ENCODE measurements at regions not wholly inside any gene's neighbourhood (a gene's known extent, or its start where the extent isn't known, plus 50 kb on each side); places are given as distances from the start of the nearest gene placed in this dataset.
"Not testable (repeated sequence)": the region's sequence is repeated elsewhere in the genome, so short reads cannot be mapped to it uniquely, and the experiment has no call there.

DNA sequence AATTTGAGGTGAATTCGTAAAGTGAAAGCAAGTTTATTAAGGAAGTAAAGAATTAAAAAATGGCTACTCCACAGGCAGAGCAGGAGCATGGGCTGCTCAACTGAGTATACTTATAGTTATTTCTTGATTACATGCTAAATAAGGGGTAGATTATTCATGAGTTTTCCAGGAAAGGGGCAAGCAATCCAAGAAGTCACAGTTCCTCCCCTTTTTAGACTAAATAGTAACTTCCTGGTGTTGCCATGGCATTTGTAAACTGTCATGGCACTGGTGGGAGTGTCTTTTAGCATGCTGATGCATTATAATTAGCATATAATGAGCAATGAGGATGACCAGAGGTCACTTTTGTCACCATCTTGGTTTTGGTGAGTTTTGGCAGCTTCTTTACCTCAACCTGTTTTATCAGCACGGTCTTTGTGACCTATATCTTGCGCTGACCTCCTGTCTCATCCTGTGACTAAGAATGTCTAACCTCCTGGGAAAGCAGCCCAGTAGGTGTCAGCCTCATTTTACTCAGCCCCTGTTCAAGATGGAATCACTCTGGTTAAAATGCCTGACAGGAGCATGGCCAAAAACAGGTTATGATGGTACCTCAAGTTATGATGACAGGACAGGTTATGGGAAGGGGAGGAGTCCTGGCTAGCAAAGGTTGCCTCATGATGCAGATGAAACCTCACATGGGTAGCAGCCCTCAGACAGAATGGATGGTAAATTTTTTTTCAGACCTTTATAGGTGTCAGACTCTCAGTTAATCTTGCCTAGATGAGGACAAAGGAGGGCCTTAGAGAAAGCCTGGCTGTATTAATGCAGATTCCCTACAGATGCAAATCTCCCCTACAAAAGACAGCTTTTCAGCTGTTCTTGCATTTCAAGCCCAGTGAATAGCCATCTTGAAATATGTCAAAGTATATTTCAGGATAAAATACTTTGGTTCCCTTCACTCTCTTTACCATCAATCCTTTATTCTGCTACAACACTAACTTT is 49.7 kb downstream of the SIPA1L2 start:
- DNase-seq, result no peak

DNA sequence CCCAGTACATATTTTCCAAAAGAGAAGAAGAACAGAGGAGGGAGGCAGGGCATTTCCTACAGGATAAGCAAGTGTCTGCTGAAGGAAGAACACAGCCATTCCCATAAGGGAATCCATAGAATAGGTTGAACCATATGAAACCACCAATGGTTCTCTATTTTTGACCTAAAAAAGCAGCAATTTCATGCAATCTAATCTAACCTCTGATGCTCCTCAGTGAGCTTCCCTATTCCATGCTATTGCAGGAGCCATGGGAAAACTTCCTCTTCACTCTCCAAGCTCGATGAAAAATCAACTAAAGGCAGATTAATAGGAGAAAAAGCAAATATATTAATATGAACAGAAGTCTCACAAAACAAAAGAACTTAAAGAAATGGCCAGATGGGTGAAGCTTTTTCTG is 50.5 kb downstream of the SIPA1L2 start:
- DNase-seq, result no peak

DNA sequence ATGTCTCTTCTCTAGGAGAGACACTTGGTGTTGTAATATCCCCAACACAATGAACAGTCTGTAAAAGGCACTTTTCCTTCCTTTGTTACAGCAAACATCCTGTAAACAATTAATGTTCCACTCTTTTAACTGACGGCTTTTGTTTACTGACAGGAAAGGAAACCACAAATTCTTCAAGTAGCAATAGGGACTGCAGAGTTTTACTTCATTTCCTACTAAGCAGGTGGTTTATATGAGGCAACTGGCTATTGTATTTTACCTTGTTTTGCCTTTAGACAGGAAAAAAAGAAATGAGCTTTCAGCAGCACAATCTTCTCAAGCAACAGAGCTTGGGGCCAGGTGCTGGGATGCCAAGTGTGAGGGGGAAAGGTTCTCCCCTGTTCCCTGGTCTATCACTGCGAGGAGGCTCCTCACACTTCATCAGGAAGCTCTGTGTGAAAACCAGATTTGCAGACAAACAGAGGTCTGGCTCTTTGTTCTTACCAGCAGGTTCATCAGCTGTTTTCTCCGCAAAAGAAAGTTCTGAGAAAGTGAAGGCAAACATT is 51.2 kb downstream of the SIPA1L2 start:
- no peak for DNase-seq

DNA sequence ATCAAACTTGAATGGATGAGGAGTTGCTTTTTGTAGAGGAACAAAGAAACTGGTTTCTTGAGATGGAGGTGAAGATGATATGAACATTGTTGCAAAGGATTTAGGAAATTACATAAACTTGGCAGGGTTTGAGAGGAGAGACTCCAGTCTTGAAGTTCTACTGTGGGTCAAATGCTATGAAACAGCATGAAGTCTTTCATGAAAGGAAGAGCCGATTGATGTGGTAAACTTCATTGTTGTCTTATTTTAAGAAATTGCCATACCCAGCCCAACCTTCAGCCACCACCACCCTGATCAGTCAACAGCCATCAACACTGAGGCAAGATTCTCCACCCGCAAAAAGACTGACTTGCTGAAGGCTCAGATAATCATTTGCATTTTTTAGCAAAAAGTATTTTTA is 52.2 kb downstream of the SIPA1L2 start:
- DNase-seq, result no peak

DNA sequence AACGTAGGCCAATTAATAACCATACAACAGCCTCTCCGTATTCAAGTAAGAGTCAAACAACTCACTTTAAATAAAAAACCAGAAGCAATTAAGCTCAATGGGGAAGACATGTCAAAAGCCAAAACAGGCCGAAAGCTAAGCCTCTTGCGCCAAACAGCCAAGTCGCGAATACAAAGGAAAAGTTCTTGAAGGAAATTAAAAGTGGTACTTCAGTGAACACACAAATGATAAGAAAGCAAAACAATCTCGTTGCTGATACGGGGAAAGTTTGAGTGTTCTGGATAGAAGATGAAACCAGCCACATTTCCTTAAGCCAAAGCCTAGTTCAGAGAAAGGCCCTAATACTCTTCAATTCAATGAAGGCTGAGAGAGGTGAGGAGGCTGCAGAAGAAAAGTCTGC is 53.4 kb downstream of the SIPA1L2 start:
- DNase-seq, result no peak

DNA sequence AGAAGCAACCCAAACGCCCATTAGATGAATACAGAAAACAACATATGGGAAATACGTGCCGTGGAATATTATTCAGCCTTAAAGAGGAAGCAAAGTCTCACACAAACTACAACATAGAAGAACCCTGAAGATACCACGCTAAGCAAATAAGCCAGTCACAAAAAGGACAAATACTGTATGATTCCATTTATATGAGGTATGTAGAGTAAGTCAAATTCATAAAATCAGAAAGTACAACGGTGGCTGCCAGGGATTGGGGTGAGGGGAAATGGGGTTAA is 54.2 kb downstream of the SIPA1L2 start:
- DNase-seq, result no peak

DNA sequence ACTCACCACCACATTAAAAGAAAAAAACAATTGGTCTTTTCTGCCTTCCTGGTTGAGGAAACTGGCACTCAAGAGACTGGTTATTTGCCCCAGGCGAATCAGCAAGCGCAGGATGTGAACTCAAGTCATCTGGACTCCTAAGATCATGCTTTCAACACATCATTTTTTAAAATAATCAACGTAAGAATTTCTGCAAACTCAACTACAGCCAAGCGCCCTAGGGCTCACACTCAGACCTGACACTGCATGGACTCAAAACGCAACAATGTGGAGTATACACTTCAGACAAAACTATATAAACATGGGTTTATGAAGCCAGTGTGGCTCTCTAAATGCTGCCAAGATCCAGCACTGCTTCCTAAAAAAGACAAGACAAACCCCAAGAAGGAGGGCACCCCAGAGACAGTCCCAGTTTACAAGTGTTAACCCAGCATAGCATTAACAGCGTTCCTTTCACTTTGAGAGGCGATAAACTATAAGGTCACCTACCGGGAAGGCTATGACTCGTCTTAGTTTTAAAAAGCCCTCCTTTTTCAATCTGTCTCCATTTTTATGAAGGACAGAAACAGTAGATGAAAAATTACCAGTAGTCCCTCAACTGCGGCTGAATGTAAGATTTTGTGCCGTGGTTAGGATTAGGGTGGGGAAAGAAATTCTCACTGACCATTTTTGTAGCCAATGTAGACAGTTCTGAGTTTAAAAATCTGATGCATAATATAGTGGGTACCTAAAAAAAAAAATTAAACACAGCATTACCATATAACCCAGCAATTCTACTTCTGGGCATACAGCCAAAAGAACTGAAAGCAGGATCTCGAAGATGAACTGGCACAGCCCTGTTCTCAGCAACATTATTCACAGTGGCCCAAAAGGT is 54.8 kb downstream of the SIPA1L2 start:
- DNase-seq, result peak; percentile 15

DNA sequence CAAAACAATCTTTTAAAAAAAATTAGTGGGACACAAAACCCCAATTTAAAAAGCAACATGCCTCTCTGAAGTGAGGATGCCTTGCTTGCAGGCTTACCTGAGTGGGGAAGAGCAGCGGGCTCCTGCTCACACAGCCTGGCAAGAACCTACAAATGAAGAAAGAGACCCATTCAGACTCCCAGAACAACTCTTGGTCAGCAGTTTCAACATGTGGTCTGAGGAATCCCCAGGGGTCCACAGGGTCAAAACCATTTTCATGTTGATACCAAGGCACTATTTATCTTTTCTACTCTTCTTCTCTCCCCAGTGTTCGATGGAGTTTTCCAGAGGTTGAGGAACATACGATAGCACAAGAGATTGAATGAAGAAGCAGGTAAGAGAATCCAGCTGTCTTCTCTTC is 55.9 kb downstream of the SIPA1L2 start:
- no peak for DNase-seq

DNA sequence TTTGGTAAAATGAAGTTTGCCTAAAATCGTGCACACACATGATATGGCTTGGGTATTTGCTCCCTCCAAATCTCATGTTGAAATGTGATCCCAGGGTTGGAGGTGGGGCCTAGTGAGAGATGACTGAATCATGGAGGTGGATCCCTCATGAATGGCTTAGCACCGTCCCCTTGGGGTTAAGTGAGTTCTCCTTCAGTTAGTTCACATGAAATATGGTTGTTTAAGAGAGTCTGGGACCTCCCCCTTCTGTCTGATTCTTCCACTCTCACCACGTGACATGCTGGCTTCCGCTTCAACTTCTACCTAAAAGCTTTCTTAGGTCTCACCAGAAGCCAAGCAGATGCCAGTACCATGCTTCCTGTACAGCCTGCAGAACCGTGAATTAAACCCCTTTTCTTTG is 58.4 kb downstream of the SIPA1L2 start:
- DNase-seq, result no peak

DNA sequence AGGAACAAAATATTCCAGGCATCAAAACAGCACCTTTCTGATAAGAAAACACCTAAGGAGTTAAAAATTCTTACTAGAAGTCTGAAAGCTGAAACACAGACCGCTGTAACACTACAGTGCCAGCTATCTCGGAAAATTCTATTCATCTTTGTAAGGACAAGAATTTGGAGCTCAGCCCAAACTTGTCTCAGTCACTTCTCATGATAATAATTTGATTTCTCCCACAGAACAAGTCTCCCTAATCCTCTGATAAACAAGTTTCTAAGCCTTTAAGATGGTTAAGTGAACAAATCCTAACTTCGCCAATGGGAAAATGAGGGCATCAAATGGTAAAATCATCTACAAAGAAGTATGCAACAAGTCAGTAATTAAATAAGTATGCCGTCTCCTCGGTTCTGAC is 59.9 kb downstream of the SIPA1L2 start:
- DNase-seq, result no peak

DNA sequence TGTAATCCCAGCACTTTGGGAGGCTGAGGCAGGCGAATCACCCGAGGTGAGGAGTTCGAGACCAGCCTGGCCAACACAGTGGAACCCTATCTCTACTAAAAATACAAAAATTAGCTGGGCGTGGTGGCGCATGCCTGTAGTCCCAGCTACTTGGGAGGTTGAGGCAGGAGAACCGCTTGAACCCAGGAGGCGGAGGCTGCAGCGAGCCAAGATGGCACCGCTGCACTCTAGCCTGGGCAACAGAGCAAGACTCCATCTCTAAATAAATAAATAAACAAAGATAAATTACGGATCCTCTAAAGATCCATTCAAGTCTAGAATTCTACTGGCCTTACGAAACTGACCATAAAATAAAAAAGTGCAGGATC is 60.4 kb downstream of the SIPA1L2 start:
- DNase-seq, result not testable (repeated sequence)

DNA sequence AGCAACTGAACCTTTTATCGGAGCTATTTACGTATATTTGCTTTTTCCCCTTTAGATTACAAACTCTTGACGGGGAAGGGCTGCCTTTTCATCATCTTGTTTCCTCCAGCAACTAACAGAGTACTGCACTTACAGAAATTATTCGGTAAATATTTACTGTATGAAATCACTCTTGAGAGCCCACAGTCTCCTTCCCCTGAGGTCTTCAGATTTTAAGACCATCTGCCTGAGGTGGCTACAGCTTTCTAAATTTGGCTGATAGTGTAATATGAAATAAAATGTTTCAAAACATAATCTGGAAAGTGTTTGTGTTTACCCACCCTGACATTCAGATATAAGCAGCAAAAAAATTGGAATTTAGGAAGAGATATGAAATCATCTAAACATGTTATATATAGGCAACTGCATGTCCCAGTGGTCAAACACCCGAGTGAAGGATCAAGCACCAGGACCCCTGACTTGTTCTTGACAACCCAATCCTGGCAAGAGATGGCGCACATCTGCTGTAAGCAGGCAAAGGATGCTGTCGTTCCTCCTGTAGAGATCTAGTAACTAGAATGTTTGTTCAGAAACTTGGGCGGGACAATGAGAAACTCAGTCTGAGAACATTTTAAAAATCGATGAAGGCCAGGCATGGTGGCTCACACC is 60.9 kb downstream of the SIPA1L2 start:
- no peak for DNase-seq

DNA sequence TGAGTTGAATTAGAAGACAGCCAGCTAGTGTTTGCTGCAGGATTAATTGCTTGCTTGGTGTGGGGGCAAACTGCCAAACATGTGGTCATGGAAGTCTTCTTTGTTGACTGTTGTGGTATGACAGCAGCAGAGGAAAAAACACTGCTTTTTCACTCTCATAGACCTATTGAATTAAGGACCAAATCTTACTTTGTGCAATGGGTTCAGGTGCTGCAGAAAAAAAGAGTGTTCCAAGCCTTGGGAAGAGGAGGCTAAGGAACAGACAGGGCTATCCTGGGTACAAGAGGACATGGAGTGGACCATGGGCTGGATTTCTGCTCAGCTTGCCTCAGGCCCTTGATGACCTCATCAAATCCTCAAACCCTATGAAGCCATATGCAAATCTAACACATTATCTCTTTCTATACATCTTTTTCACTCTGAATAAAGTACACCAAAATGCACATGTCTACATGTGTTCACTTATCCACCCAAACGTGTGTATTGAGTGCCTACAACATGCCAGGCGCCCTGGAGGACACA is 61.5 kb downstream of the SIPA1L2 start:
- DNase-seq, result no peak

DNA sequence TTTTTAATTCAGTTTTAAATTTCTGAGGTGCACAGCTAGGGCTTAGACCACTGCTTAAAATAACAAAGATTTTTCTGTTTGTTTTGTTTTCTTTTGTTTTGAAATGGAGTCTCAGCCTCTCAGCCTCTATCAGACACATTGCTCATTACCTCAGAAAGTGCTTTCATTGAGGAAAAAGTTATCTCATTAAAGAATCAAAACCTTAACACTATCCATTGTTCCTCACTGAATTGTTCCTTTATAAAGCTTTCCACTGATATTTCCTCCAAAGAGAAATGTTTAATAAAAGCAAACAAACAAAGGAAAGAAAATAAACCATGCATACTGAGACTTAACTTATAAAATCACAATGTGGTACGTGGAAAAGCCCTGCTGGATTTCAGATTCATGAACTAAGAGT is 63.8 kb downstream of the SIPA1L2 start:
- no peak for DNase-seq

DNA sequence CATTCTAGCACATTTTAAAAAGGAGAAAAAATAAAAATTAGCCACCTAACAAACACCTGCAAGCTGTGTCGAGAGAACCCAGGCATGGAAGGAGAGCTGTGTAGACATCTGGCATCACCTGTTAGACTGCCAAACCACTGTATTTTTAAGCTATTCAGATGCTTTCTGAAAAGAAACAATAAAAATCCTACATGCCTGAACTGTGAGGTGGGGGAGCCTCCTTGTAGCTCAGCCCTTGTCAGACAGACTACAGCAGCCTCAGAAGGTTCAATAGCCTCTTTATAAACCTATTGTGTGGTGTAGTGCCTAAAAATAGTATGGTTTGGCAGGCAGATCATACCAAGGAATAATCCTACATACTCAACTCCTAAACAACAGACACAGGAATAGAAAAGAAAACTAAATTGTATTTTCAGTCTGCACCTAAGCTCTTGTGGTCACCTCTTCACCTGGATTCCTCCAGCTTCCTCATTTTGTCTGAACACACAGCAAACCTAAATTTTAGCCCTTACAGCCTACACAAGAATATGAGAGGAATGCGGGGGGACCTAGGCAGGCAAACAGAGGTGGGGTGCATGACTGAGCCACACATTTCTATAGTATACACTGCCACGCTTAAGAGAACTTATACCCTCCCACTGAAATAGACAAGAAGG is 67.0 kb downstream of the SIPA1L2 start:
- no peak for DNase-seq

DNA sequence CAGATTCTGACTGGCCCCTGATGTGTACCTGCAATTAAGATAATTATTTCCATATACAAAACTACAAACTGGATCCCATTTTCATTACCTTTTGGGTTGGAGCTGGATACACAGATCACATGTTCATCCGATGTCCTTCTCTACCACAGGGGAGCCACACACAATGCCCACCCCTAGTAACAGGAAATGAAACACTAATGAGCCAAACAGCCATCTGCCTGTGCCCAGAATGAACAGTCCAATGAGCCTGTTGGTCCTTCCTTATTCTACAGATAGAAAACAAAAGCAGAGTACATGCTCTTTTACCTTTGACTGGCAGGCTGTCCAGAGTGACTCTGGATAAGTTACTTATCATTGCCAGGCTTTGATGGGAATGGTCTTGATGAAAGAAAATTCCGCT is 68.6 kb downstream of the SIPA1L2 start:
- no peak for DNase-seq

DNA sequence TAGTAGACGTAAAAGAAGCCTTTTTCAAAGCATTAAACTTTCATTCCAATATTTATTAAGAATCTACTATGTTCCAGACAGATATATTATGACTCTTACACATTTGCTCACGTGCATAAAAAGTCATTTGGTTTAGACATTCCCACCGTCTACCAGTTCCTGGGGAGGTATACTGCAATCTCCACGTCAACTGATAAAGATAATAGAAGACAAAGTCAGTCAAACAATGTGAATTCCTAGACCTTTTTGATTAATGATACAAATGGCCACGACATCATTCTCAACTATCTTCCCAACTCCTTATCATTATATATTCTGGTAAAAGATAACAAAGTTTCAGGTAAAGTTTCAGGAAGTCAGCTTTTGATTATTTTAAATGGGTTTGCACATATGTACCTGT is 69.0 kb downstream of the SIPA1L2 start:
- DNase-seq, result no peak

DNA sequence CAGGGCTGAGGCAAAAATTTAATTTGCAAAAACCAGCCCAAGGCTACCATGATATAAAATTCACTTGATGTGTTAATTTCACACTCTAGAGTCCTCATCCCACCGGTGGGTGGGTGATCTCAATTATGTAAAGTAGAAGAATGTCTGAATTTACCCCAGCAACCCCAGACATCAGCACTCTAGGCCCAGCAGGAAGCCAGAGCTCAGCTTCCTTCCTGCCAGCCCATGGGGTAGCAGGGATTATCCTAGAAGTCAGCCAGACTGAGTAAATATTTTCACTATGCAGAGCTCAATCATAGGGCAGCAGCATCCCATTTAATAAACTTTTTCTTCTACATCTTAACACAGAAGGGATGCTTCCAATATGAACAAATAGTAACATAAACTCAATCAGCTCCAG is 71.0 kb downstream of the SIPA1L2 start:
- DNase-seq, result no peak

DNA sequence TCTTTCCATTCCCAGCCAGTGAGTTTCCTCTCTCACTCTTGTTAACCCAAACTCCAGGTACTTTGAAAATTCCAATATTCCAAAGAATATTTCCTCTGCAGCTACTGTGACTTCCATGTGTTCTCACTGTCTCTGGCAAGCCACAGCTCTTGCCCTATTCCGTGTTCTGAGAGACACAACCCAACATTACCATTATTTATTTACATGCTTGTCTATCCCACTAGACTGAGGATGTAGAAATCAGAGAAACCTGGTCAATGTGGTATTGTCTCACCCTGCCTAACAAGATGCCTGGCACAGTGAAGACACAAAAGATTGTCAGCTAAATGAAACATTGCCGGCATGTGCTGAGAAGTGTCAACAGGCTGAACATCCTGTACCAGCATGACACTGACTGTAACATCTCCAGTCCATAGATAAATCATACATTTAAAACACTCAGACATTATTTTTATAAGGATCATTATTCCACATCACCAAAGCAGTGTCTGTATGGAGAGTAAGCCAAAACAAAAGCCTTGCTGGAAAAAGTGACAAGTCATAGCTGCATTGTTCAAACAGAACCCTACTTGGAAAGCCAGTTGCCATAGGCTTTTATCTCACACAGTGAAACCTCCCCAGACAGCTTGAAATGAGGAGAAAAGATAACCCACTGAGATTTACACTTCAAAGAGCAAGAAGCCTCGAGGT is 72.3 kb downstream of the SIPA1L2 start:
- DNase-seq, result no peak

DNA sequence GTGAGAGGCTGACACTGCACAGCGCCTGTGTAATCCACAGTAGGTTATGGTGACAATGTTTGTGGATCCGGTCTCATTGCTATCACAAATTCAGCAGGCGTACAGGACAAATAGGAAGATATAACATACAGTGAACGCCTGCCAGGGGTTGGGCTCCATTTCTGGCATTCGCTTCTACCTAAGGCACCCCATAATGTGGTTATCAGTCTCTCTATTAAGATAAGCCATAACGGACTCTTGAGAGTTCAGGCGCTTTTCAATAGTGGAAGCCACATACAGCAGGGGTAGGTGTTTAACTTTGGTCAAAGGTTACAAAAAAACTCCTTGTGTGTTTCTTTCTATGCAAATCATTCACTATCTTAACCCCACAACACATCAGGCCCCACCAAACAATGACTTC is 72.8 kb downstream of the SIPA1L2 start:
- no peak for DNase-seq

DNA sequence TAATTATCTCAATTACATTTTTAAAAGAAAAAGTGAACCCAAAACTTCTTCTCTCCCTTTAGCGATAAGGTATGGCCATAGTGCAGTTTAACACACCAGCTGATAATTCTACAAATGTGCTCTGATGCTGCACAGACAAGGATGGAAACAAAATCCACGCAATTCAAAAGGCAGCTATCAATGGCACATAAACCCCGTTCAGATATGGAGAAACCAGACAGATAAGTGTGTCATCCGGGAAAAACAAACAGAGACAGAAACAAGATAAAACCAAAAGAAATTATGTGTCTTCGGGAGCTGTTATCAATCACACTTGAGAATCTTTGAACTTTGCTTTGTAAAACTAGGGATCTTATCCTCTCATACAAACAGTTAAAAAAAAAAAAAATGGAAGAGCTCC is 73.6 kb downstream of the SIPA1L2 start:
- DNase-seq, result no peak

Measured in NCI-H2227 treated with DMSO at 0.1 percent for 48 hours (cell line).